Endothelial cell of umbilical vein (primary cell): ENCODE measurements at regions not wholly inside any gene's neighbourhood (a gene's known extent, or its start where the extent isn't known, plus 50 kb on each side); places are given as distances from the start of the nearest gene placed in this dataset.

Experiments used
- BruUV-seq: library from RNA; stranded (reverse); fragments of 400-500 nt; replicated peaks from 2 replicates; lab custom pipeline; 2021; lab: Mats Ljungman, UMichigan
- CTCF ChIA-PET: fragments of 300-600, 350-600 bp; sonication (Branson Sonifier 250); formaldehyde crosslinking; loops from one replicate; lab custom pipeline; 2021; ENCODE audit warnings: antibody characterized with exemption, inconsistent platforms; lab: Charles Lee
- POLR2A ChIA-PET: fragments of 300-600, 350-600 bp; sonication (Branson Sonifier 250); formaldehyde crosslinking; loops from one replicate; lab custom pipeline; 2021; ENCODE audit warnings: antibody characterized with exemption, inconsistent platforms; lab: Charles Lee
- DNase-seq: peaks from one replicate; pipeline ENCODE4 v3.0.0-alpha.2; 2011; ENCODE audit warnings: low read depth, low spot score
- FAIRE-seq: peaks from 2 replicates; lab custom pipeline; 2011; peaks lifted over from hg19 to GRCh38; lab: Jason Lieb, UNC
- H2AFZ ChIP-seq: 2 replicates; pipeline ENCODE4 v1.6.0; 2012; ENCODE audit warnings: low read depth, low read length, control low read depth, inconsistent platforms
- H3K27ac ChIP-seq: 2 replicates; pipeline ENCODE4 v1.5.1; 2011; ENCODE audit warnings: low read depth, mild to moderate bottlenecking, control low read depth, low read length, moderate library complexity; ENCODE audit not compliant: insufficient read depth
- H3K27me3 ChIP-seq, 2 experiments: 2 replicates each; pipeline versions ENCODE4 v1.6.0 to v1.6.1; 2011; ENCODE audit warnings: low read length in 2 of 2, mixed read lengths in 1 of 2; ENCODE audit not compliant: control insufficient read depth in 2 of 2, insufficient read depth in 2 of 2
- H3K36me3 ChIP-seq, 2 experiments: 2 replicates in 1 of 2; 3 replicates in 1 of 2; pipeline ENCODE4 v1.5.1; 2011; ENCODE audit warnings: low read length in 2 of 2, mild to moderate bottlenecking in 1 of 2, moderate library complexity in 1 of 2; ENCODE audit not compliant: control insufficient read depth in 2 of 2, insufficient read depth in 2 of 2; ENCODE audit errors: extremely low read depth in 1 of 2
- H3K4me1 ChIP-seq: 3 replicates; pipeline ENCODE4 v1.5.1; 2011; ENCODE audit warnings: mild to moderate bottlenecking, low read length; ENCODE audit not compliant: control insufficient read depth, insufficient read depth; ENCODE audit errors: extremely low read depth
- H3K4me2 ChIP-seq: 2 replicates; pipeline ENCODE4 v1.6.1; 2011; ENCODE audit warnings: low read length, control low read depth, mixed read lengths; ENCODE audit not compliant: insufficient read depth
- H3K4me3 ChIP-seq, 3 experiments: fragments of 200-600 bp in 1 of 3; sonication (generic), shearing (Covaris generic) in 1 of 3; replicated peaks in 1 of 3; 2 replicates each; pipeline ENCODE4 v1.5.1; 2011 to 2016; ENCODE audit warnings: control low read depth in 3 of 3, low read length in 3 of 3, mild to moderate bottlenecking in 2 of 3, inconsistent platforms in 1 of 3, low read depth in 1 of 3, moderate library complexity in 1 of 3; ENCODE audit not compliant: insufficient read depth in 1 of 3
- H3K79me2 ChIP-seq: 2 replicates; pipeline ENCODE4 v1.6.0; 2012; ENCODE audit warnings: low read length, inconsistent platforms; ENCODE audit not compliant: control insufficient read depth, insufficient read depth
- H3K9ac ChIP-seq: replicated peaks from 2 replicates; pipeline ENCODE3; 2011; ENCODE audit warnings: low read length, control low read depth; ENCODE audit not compliant: insufficient read depth; ENCODE audit errors: extremely low read depth
- H3K9me1 ChIP-seq: replicated peaks from 3 replicates; pipeline ENCODE4 v1.6.0; 2011; ENCODE audit warnings: mild to moderate bottlenecking, low read length; ENCODE audit not compliant: control insufficient read depth, insufficient read depth; ENCODE audit errors: extremely low read depth
- H3K9me3 ChIP-seq: replicated peaks from 2 replicates; pipeline ENCODE4 v1.5.1; 2012; ENCODE audit warnings: low read length, inconsistent platforms; ENCODE audit not compliant: control insufficient read depth, insufficient read depth
- H4K20me1 ChIP-seq: replicated peaks from 2 replicates; pipeline ENCODE3; 2011; ENCODE audit warnings: mild to moderate bottlenecking, low read length; ENCODE audit not compliant: control insufficient read depth, insufficient read depth; ENCODE audit errors: extremely low read depth
- CTCF ChIP-seq, 2 donors: IDR thresholded peaks; 1 replicate in 1 of 2; 2 replicates in 1 of 2; pipeline ENCODE4 v1.5.1; 2011; ENCODE audit warnings: low read length in 2 of 2, mild to moderate bottlenecking in 2 of 2, moderate library complexity in 2 of 2, control low read depth in 1 of 2, inconsistent platforms in 1 of 2, low read depth in 1 of 2; ENCODE audit not compliant: insufficient read depth in 1 of 2; ENCODE audit errors: extremely low read depth in 1 of 2
- EZH2 ChIP-seq: IDR thresholded peaks from 2 replicates; pipeline ENCODE4 v1.6.1; 2012; ENCODE audit warnings: borderline replicate concordance, low read depth, mild to moderate bottlenecking, moderate library complexity, low read length, inconsistent platforms; ENCODE audit not compliant: severe bottlenecking
- FOS ChIP-seq: IDR thresholded peaks from 2 replicates; pipeline ENCODE4 v1.6.1; 2011; ENCODE audit warnings: mild to moderate bottlenecking, low read length, moderate library complexity, borderline replicate concordance; ENCODE audit not compliant: insufficient read depth
- GATA2 ChIP-seq: IDR thresholded peaks from 2 replicates; pipeline ENCODE4 v1.7.0; 2011; ENCODE audit warnings: low read depth, mild to moderate bottlenecking, moderate library complexity, mixed read lengths, low read length; ENCODE audit not compliant: insufficient read length, insufficient read depth
- JUN ChIP-seq: IDR thresholded peaks from 2 replicates; pipeline ENCODE4 v1.6.1; 2011; ENCODE audit warnings: borderline replicate concordance, low read depth; ENCODE audit not compliant: insufficient read length, insufficient read depth
- MAX ChIP-seq: IDR thresholded peaks from 2 replicates; pipeline ENCODE4 v1.6.1; 2011; ENCODE audit not compliant: insufficient read depth, insufficient read length
- MYC ChIP-seq: IDR thresholded peaks from one replicate; pipeline ENCODE4 v1.6.1; 2011; ENCODE audit warnings: mild to moderate bottlenecking, low read depth, low read length
- POLR2A ChIP-seq: IDR thresholded peaks from 2 replicates; pipeline ENCODE4 v1.6.1; 2012; ENCODE audit warnings: low read depth, mild to moderate bottlenecking, control low read depth, low read length
- POLR2AphosphoS5 ChIP-seq: IDR thresholded peaks from 2 replicates; pipeline ENCODE4 v1.6.1; 2012; ENCODE audit warnings: low read depth, mild to moderate bottlenecking, control low read depth, low read length, moderate library complexity; ENCODE audit not compliant: insufficient read depth
- dilution Hi-C: fragments of 300-500 bp; cut with MboI; formaldehyde crosslinking; loops from one replicate; pipeline ENCODE4 v1.15.0; 2019; ENCODE audit warnings: low sequenced_read_pairs; ENCODE audit not compliant: extremely low pct_ligation_motif_present
- intact Hi-C: fragments of 100-400 bp; cut with micrococcal nuclease; formaldehyde crosslinking; loops from one replicate; pipeline ENCODE4 v1.10.0; 2022

GRCh38 chr9:135226369-135227050, 139.0 kb downstream of the OLFM1 start:
- CTCF ChIA-PET = no interaction called here
- Histone ChIP-seq H3K27me3 (no peaks in the 10 kb centered on the region), H3K9me3 (peaks cover 5% of the 10 kb centered on the region), H3K9ac (no peak overlapping the region), H2AFZ (no peak overlapping the region), H4K20me1 (no peaks in the 10 kb centered on the region), H3K36me3 (no peaks in the 10 kb centered on the region), H3K79me2 (no peaks in the 10 kb centered on the region), H3K27ac (no peak overlapping the region), H3K9me1 (no peaks in the 10 kb centered on the region), H3K4me2 (no peak overlapping the region), H3K4me1 (no peaks in the 10 kb centered on the region), H3K4me3 (no peak overlapping the region)
- no TSS peak for BruUV-seq
- intact Hi-C loops = no loop called here
- FAIRE-seq (no peak), DNase-seq (no peak)
- POLR2A ChIA-PET = no interaction called here
- dilution Hi-C loops = no loop called here
- TF ChIP-seq POLR2AphosphoS5 = no peak
- TF ChIP-seq JUN = no peak
- TF ChIP-seq EZH2 = no peak
- no peak for TF ChIP-seq FOS
- no peak for TF ChIP-seq GATA2
- TF ChIP-seq MAX = no peak
- no peak for TF ChIP-seq CTCF (IDR thresholded peaks at IDR 0.05; ENCODE audit: extremely low read depth in 1 of 2, insufficient read depth in 1 of 2, low read depth in 1 of 2, low read length in 2 of 2)
- TF ChIP-seq MYC = no peak
- TF ChIP-seq POLR2A = no peak
